Stimulated activated CD8-positive, alpha-beta memory T cell treated with anti-CD3 and anti-CD28 coated beads, Interleukin-2, amount 100 ng/mL, for 1 hour (primary cell): ENCODE measurements at regions not wholly inside any gene's neighbourhood (a gene's known extent, or its start where the extent isn't known, plus 50 kb on each side); places are given as distances from the start of the nearest gene placed in this dataset.
"Not testable (repeated sequence)": the region's sequence is repeated elsewhere in the genome, so short reads cannot be mapped to it uniquely, and the experiment has no call there.

Experiments
- DNase-seq, 2 donors: peaks; one replicate each; pipeline ENCODE4 v3.0.0-alpha.2; 2020; ENCODE audit warnings: low read depth in 2 of 2

DNA sequence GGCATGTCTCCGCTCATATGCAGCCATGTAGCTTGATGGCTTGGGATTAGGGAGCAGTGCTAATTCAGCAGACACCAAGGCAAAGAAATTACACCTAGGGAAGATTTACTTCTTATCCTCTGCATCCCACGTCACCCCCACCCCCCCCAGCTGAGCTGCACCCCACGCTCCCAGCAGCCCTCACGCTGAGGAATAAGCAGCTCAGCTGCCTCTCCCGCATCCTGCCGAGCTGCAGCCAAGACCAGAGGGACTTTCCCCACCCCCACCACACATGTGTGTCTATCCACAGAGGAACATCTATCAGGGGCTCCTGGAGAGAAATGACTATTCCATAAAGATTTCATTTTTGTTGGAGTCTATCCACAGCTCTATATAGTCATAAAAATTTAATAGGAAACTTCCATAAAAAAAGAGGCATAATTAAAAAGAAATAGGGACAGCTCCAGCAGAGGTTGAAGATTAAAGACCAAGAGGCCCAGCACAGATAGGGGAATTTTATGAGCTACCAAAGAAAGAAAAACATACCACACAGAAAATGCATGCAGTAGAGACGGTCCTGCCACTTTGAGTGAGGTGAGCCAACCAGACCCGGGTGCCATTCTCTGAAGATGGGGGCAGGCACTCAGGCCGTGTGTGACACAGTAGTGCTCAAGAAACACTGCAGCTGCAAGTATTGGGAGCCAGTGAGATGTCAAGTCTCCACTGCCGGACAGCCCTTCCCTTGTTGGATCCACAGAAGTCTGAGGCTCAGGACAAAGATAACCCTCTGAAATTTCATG is 274.8 kb downstream of the BCL2L11 start:
- not testable (repeated sequence) for DNase-seq

DNA sequence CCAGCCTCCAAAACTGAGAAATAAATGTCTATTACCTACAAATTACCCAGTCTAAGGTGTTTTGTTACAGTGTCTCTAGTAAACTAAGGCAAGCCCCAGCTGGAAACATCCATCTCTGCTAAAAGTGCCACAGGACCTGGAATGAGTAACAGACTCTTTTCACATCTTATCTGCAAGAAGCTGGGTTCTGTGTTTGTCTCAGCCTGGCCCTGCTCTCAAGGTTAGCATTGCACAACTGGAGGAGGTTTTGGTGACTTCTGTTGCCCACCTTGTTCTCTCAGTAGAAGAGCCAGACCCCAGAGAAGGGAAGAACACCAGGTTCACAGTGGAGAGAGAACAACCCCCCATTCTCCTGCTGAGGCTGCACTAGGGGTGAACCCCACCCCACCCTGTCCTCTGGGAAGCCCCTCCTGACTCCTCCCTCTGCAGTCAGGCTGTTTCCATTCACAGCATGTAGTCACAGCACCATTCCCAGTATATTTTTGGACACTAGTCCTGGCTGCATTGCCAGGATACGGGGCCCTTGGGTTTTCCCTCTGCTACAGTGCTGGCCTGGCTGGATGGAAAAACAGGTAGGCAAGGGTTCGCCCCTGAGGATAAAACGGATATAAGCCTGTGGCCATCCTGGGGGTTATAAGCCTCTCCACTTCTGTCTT is 280.0 kb downstream of the BCL2L11 start:
- not testable (repeated sequence) for DNase-seq

DNA sequence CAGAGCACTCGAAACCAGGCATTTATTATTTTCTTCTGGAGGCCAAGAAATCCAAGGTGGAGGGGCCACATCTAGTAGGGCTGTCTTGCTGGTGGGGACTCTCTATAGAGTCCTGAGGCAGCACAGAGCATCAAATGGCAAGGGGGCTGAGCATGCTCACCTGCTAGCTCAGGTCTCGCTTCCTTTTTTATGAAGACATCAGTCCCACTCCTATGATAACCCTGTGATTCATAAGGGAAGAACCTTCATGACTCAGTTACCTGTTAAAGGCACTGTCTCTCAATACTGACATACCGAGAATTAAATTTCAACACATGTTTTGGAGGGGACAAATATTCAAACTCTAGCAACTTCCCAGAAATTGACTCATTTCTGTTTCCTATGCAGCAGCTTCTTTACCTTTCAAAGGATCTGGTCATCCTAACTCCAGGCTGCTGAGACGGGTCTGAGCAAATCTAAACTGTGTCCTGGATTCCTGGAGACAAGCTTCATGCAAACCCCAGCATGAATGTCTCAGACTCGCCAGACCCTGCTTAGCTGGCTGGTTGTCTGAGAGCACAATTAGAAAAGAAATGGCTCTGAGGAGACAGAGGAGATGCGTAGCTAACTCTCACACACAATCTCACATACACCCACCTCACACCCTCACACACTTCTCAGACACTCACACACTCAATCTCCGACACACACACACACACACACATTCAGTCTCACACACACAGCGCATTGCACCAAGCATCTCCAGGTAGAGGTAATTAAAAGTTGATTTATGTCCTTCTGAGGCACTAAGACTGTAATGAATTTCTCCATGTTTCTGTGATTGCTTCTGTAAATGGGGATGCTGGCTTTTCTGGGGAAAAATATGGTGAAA is 280.8 kb downstream of the BCL2L11 start:
- DNase-seq, result not testable (repeated sequence)

DNA sequence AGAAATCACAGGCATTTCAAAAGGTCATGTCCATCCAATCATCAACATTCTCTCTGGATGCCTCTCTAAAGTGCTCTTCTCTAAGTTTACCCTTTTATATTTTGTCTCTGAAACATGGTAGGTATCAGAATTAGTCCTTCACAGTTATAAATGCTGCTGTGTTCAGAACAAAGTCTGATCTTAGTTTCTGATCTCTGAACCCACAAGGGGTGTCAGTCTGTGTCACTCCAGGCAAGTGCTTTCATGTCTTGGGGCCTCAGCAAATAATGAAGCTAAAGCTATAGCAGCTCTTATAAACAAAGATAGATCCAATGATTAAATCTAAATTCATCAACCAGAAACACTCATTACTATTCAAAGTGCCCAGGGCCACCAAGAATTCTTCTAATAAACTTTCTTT is 281.7 kb downstream of the BCL2L11 start:
- not testable (repeated sequence) for DNase-seq

DNA sequence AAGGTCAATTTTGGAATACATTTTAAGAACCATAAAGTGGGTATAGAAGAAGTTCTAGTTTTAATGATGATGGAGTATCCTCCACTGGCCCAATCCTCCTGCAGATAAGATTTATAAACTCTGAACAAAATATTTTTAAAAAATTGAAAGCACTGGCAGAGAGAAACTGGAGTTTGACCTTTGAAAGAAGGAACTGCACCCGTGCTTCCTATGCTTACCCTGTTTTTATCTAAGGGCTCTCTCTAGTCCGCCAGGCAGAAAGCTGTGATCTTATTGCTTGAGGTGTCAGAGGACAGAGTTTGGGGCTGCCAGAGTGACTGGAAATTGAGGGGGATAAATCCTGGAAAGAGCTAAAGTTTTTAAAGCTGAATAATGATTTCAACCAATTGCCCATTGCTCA is 282.6 kb downstream of the BCL2L11 start:
- DNase-seq, result not testable (repeated sequence)

DNA sequence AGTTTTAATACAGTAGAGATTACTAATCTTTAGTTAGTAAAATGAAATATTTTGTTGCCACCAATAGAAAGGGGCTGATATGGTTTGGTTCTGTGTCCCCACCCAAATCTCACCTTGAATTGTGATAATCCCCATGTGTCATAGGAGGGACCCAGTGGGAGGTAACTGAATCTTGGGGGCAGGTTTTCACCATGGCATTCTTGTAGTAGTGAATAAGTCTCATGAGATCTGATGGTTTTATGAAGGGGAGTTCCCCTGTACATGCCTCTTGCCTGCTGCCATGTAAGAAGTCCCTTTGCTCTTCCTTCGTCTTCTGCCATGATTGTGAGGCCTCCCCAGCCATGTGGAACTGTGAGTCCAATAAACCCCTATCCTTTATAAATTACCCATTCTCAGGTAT is 285.9 kb downstream of the BCL2L11 start:
- not testable (repeated sequence) for DNase-seq

DNA sequence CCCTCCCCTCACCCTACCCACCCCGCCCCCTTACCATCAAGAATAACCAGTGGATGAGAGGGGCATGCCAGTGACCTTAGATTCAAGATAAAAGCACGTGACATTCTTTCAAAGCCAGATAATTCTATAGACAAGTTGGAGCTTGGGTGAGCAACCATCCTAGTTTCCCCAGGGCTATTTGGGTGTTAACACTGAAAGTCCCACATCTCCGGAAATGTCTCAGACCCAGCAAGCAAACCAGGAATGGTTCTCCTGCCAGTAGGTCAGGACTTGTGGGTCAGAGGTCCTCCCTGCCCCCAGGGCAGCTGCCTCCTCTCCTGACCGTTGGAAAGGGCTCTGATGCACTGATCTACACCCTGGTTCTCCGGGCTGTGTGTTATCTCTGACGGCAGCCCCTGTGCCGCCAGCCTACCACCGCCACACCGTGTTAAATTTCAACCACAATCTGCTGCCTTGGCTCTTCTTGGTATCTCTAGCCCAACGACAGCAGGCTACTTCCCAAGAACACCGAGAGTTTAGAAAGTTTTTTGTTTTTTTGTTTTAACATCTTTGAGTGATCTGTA is 287.0 kb downstream of the BCL2L11 start:
- DNase-seq, result not testable (repeated sequence)

DNA sequence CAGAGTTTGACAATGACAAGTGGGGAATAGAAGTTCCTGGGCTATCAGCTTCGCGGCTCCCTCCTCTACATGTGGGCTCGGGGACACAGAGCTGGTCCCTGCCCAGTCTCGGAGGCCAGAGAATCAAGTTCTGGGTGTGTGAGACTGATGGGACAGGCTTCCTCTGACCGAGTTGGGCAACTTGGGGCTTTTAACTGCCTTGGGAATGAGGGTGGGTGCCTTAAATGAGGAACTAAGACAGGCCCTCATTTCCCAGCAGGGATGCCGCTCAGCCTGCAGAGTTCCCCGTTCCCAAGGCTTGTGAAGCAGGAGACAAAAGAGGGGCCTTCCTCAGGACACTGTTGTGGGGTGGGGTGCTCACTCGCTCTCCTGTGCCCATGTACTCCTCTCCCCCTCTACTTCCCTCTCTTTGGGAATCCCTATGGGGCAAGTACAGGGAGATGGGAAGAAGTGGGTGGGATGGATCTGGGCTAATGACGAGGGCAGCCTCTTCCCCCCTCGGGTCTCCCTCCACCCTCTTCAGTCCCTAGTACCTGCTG is 290.2 kb downstream of the BCL2L11 start:
- DNase-seq, result not testable (repeated sequence)

DNA sequence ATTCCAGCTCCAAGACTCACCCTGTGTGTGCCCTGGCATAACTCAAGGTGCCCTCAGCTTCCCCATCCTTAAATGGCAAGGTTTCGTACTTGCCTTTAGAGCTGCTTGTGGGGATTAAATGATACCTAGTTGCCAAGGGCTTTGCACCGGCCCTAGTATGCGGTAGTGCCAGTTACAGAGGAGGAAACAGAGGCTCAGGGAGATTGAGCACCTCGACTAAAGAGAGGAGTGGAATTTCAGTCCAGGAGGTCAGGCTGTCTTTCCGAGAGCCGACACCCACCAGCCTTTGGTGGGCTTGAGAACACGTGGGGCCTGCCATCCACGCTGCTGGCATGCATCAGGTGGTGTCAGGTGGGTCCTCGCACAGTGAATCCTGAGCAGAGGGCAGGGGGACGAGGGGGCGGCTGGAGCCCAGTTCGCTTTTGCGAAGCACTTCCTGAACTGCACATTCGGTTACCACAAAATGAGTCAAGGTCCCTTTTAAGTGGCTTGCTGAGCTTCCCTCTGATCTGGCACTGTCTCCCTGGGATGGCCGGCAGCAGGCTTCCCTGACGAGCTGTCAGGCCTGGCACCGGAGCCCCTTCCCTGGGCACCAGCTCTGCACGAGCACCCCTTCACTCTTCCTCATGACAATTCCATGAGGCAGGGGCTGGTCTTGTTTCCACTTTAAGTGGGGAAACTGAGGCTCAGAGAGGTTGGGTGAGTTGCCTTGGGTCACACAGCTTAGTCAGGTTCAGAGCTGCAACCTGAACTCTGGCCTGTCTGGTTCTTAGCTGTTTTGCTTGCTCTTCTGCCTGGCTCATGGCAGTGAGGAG is 291.4 kb downstream of the BCL2L11 start:
- DNase-seq, result not testable (repeated sequence)

DNA sequence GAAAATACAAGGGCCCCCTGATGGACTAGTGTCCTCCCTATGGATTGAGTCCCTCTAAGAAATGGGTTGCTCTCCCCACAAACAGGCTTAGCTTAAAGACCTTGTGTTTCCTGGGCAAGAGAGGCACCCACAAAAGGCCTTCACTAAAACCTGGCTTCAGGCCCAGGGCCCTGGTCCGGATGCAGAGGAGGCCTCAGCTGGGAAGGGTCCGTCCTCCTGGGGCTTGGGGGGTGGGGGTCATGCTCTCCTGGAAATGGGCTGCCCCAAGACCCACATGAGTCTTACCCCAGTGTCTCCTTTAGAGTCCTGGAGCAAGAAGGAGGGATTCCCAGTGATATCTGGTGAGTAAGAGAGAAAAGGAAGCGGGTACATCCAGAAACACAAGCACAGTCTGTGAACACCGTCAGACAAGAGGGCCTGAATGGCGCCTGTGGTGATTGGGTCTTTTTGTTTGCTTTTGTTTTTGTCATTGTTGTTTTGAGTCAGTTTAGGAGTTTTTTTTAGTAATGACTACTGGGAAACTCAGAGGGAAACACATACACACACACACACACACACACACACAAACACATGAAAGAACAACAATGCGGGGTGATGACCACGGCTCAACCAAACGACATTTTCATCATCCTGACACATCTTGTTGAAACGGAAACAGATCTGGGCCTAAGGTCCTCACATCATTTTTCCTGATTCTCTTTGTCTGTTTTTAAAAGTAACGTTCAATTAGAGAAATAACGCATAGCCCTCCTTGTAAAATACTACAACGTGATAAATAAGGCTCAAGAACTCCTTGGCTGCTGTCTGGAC is 292.3 kb downstream of the BCL2L11 start:
- DNase-seq, result not testable (repeated sequence)

DNA sequence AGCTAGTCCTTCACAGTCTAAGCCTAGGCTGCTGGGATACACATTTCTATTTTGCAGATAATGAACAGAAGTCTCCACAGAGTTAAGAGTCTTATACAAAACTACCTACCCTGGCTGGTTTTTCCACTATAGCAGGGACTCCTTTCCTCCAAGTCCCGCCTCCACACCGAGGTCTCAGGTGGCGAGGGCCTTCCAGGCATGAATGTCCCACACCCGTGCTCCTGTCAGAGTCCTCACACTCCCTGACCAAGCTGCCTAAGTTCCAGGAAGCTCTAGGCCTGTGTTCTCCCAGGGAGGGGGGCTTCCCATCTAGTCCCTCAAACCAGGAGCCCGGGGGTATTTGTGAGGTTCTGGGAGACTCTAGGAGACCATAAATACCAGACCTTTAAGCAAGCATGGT is 293.2 kb downstream of the BCL2L11 start:
- not testable (repeated sequence) for DNase-seq

DNA sequence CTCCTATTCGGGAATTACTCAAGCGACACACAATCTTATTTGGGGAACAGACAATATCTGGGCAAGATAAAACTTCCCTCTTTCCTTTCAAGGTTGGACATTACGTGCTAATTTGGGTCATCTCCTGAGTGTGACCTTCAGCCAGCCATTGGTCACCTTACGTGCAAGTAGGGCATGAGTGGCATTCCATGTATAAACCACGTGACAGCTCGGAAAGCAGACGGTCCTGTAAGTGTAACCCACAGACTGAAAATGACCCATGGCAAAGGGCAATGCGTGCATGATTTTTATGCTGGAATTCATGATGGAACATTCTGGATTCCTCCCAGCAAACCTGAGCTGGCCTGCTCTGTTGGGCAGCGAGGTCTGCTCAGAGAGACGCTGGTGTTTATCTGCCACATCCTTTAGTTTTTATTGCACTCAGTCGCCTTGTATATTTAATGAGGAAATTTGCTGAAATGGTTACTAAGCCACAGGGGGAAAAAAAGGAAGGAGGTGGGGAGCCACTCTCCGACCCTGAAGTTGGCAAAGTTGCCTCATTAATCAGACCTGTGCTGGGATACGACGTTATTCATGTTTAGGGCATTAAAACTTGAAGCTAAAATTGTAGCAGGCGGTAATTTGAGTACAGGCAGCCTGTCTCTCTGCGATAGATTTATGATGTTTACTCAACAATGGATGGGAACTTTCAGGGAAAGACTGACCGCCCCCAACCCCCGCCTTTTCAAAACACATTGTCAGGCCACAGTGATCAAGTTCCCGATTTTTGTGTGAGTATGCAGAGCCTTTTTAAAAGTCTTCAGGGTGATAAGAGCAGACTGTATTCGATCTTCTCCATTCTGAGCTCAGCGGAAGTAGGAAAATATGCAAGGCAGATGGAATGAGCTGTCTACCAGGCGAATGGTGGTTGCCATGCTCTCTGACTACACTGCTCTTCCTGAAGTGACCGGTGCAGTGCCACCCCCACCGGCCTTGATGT is 295.3 kb downstream of the BCL2L11 start:
- not testable (repeated sequence) for DNase-seq

DNA sequence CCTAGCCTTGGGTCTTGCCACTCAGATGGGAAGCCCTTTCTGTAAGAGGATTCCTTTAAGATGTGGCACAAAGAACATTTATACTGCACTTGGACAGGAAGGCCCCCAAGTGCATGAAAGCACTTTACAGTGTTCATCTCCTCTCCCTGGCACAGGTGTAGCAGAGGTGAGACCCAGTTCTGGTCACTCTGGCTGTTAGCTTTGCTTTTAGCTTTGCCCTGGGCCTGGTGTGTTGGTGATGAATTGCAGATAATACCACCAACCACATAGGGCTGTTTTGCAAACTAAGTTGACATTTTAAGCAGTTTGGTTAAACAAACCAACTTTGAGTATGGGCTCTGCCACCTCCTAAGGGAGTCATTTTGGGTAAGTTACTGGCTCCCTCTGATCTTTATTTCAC is 296.3 kb downstream of the BCL2L11 start:
- not testable (repeated sequence) for DNase-seq

DNA sequence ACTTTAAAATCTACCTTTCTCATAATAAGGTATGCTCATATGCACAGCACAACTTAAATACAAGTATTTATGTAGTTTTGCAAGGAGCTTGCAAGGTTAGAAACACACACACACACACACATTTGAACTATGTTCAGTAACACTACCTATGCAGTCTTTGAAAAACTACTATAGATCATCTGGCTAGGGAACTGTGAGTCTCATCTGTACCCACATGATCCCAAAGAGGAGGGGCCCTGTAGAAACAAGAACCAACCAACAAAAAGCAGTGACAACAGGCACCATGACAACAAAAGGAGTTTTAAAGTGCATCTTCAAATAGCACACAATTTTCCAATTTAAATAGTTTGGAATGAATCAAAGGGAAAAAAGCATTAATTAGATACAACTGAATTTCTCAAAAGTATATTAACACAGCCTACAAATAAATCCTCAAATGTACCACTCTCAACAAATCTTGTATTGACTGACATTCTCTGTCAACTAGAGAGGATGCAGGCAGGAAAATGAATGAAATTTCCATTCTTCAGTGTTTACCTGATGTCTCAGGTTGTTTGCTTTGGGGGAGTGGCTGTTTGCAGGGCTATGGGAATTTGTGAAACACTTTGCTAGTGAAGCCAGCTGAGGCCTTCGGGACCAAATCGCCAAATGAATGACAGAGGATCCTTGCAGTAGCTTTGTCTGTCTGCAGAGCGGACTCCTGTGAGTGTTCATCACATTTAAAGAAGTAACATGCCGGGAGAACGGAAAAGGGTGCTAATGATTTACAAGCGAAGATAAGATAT is 297.6 kb downstream of the BCL2L11 start:
- DNase-seq, result not testable (repeated sequence)

DNA sequence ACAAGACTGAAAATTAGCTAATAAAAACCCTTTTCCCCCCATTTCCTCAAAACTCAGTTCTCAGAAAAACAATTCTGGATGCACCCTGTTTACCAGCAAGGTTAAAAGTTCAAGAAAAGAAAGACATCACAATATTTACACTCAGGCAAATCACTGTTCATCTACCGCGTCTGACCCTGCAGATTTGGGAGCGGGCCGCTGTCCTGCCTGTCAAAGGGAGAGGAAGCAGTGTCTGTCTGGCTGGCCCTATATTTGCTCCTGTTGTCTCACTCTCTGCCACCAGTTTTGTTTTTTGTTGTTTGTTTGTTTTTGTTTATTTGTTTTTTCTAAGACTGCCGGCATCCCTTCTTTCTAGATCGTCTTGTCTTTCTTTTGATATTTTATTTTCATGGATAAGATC is 299.4 kb downstream of the BCL2L11 start:
- DNase-seq, result not testable (repeated sequence)

DNA sequence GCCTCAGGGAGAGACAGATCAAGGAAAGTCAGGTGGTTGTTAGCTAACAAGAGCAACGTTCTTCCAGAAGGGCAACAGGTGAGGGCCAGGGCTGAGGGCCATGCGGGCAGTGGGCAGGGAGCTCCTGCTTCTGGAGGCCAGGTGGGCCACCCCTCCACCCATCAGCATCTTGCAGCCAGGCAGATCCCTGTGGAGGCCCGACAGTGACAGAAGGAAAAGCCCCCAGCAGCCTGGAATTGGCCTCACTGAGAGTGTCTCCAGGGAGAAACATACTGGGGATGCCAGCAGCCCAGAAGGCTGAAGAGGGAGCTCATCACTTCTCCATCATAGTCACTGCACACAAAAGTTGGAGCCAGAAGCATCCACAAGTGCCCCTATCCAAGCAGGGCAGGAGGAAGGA is 300.1 kb downstream of the BCL2L11 start:
- DNase-seq, result not testable (repeated sequence)

DNA sequence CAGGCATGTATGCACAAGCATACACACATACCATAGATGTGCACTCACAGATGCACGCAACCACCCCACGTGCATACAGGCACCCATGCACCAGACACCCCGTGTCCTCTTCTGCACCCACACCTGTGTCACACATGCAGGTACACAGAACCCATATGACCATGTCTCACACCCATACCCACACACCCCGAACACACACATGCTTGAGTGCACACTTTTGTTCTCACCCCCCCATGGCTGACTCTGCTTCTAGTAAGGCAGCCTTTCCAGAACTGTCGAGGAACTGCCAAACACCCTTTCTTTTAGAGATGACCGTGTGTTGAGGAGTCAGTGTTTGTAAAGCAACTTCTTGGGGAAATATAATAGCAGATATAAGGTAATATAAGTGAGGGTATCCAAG is 301.2 kb downstream of the BCL2L11 start:
- not testable (repeated sequence) for DNase-seq

DNA sequence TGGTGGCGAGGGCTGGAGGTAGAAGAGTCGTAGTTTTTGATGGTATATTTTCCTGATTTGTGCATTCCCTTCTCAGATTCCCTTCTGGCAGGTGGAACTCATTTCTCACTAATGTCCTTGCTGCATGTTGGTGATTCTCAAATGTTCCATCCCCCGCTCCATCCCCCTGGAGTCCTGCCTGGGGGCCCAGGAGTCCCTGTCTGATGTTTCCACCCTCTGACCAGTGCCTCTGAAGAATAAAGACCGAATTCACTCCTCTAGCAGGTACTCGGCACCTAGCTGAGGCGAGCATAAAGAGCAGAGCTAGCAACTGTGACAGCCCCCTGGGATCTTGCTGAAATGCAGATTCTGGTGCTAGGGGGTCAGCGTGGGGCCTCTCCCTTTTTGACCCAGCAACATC is 301.8 kb downstream of the BCL2L11 start:
- not testable (repeated sequence) for DNase-seq
